GM21786 (cell line): ENCODE measurements at regions not wholly inside any gene's neighbourhood (a gene's known extent, or its start where the extent isn't known, plus 50 kb on each side); places are given as distances from the start of the nearest gene placed in this dataset.

ENCODE experiments used
- ATAC-seq: cut with Tn5 transposase; IDR thresholded peaks from one replicate; pipeline ENCODE4 v1.9.1; 2021; ENCODE audit not compliant: unreplicated experiment

- ATAC-seq, result no peak
These were observed 253.5 kb downstream of the SHQ1 start for GRCh38 chr3:72594615-72595215.

DNA sequence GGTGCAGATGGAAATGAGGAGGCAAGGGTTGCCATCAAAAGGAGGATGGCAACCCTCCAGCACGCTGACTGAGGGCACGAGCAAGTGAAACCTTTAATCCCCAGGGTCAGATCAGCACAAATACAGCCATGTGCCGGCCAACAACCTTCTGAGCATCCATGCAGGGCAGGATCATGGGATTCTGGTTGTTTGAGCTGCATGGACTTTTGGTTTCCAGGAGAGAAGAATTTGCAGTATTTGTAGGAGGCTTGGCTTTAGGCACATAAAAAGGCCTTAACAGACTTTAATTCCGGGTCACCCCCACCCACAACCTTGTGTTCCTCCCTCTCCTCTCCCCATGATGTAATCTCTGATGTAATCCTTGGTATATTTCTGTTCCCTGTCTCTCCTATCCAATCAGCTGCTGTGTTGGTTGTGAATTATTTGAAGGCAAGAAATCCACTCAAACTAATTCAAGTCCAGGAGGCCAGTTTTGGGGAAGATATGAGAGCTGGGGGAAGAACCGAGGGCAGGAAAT, 254.3 kb downstream of the SHQ1 start:
- ATAC-seq, result no peak

- no peak for ATAC-seq
These were observed 256.5 kb downstream of the SHQ1 start for GRCh38 chr3:72591522-72592421.

- ATAC-seq, result no peak
These were observed 257.5 kb downstream of the SHQ1 start for GRCh38 chr3:72590732-72591221.

- no peak for ATAC-seq
These were observed 261.0 kb downstream of the SHQ1 start for GRCh38 chr3:72587282-72587681.

GRCh38 chr3:72586694-72587093, 261.6 kb downstream of the SHQ1 start:
- no peak for ATAC-seq

DNA sequence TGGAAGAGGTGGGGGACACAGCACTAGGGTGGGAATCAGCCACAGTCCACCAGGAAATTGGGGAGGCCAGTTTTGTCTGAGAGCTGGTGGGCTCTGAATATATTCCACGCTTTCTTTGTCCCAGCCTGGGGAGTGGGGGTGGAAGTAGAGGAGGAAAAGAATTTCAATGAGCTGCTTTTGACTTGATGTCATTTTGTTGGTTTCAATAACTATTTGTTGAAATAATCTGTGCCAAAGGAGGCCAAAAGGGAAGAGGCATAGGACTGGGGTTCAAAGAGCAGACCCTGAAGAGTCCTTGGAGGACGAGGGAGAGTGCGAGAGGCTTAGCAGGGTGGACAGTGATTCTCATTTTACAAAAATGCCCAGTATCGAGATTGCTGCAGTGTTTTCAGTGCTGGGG, 262.3 kb downstream of the SHQ1 start:
- no peak for ATAC-seq

DNA sequence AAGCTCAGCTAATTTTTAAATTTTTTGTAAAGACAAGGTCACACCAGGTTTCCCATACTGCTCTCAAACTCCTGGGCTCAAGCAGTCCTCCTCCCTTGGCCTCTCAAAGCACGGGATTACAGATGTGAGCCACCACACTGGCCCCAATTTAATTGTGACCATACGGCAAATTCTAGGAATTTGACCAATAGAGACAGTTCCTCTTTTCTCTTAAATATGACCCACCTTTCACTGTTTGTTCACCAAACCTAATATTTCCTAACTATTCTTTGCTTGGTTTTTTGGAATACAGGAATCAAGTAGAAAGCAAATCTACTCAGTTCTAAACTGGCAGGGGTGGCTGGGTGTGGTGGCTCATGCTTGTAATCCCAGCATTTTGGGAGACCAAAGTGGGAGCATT, 264.0 kb downstream of the SHQ1 start:
- no peak for ATAC-seq

DNA sequence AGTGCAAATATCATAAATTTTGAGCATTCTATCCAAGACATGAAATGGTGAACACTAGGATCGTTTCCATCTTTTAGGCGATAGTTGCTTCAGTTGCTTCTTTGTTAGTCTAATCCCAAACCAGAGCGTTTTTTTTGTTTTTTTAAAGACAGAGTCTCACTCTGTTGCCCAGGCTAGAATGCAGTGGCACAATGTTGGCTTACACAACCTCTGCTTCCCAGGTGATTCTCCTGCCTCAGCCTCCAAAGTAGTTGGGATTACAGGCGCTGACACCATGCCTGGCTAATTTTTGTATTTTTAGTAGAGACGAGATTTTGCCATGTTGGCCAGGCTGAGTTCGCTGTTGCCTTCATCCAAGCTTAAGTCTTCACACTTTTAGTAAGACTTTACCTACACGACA, 265.3 kb downstream of the SHQ1 start:
- ATAC-seq, result no peak

- ATAC-seq, result peak; percentile 93
These were observed 265.9 kb downstream of the SHQ1 start for GRCh38 chr3:72582211-72582878.

DNA sequence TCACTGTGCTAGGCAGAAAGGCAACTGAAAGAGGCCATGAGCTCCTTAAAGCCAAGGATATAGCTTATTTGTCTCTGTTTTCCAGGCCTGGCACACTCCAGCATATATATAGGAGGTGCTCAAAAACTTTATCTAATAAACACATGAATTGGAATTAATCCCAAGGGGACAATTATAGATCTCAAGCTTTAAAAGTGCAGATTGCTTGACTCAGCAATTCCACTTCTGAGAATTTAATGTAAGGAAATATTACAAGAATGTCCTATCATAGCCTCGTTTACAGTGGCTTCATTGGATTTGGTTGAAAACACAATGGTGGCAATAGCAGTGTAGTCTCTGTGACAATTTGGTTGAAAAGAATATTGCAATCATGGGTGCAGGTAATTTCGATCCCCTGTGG, 267.3 kb downstream of the SHQ1 start:
- no peak for ATAC-seq

DNA sequence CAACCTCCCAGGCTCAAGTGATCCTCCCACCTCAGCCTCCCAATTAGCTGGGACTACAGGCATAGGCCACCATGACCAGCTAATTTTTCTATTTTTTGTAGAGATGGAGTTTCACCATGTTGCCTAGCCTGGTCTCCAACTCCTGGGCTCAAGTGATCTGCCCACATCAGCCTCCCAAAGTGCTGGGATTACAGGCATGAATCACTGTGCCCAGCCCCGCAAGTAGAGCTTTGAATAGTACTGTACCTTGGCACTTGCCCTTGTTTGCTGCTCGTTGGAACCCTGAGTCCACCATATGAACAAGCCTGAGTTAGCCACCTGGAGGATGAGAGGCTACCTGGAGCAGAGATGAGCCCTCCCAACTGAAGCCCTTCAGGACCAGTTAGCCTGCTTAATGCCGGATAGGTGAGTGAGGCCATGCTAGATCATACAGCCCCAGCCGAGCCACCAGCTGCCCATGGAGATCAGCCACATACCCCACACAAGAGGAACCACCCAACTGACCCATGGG, 267.9 kb downstream of the SHQ1 start:
- no peak for ATAC-seq

GRCh38 chr3:72579581-72580245, 268.5 kb downstream of the SHQ1 start:
- ATAC-seq, result no peak

GRCh38 chr3:72579191-72579580, 269.1 kb downstream of the SHQ1 start:
- ATAC-seq, result no peak

- ATAC-seq, result no peak
These were observed 271.1 kb downstream of the SHQ1 start for GRCh38 chr3:72577190-72577589.

- no peak for ATAC-seq
These were observed 271.7 kb downstream of the SHQ1 start for GRCh38 chr3:72576563-72576962.

DNA sequence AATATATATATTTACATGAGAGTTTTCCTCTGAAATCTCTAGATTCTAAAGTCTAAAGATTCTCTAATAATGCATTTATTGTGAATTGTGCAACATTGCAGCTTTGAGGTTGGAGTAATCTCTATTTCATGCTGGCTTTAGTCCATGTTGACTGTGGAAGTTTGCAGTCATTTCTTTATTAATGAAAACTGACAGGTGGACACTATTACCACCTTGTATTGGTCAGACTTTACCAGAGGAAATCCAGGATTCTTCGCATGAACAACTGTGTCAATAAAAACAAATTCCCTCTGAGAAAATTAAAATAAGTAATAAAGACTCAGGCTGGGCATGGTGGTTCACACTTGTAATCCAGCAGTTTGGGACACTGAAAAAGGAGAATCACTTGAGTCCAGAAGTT, 274.1 kb downstream of the SHQ1 start:
- no peak for ATAC-seq

DNA sequence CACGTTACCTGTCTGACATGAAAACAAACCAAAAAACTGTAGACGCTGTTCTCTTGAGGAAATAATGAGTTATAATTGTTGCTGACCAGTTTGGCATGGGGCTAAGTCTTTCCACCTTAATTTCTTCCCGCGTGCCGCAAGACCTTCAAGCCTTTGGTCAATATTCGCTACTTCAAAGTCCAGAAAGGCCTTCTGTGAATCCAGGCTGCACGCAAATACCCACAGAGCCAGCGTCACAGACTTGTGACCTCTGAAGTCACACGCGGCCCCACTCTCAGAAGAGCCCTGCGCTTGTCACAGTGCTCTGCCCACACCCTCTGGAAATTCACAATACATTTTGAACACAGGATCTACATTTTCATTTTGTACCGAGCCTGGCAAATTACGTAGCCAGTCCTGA, 275.2 kb downstream of the SHQ1 start:
- no peak for ATAC-seq

- no peak for ATAC-seq
These were observed 275.7 kb downstream of the SHQ1 start for GRCh38 chr3:72572489-72573007.

- ATAC-seq, result no peak
These were observed 276.6 kb downstream of the SHQ1 start for GRCh38 chr3:72571638-72572114.

- ATAC-seq, result no peak
These were observed 277.2 kb downstream of the SHQ1 start for GRCh38 chr3:72571052-72571451.
